Fibroblast of mammary gland (primary cell): ENCODE measurements at regions not wholly inside any gene's neighbourhood (a gene's known extent, or its start where the extent isn't known, plus 50 kb on each side); places are given as distances from the start of the nearest gene placed in this dataset.

ENCODE experiments used
- DNase-seq: peaks from one replicate; pipeline ENCODE4 v3.0.0-alpha.2; 2010; ENCODE audit warnings: low read depth
- H3K4me3 ChIP-seq: 2 replicates; pipeline ENCODE4 v1.5.1; 2011; ENCODE audit warnings: low read depth, mild to moderate bottlenecking, low read length, moderate library complexity; ENCODE audit not compliant: control insufficient read depth
- TF ChIP-seq, protein P1 (sequence below): conservative IDR thresholded peaks from 2 replicates; pipeline ENCODE4 v1.5.1; 2011; ENCODE audit warnings: low read depth, low read length, inconsistent platforms; ENCODE audit not compliant: control insufficient read depth, insufficient read depth

DNA sequence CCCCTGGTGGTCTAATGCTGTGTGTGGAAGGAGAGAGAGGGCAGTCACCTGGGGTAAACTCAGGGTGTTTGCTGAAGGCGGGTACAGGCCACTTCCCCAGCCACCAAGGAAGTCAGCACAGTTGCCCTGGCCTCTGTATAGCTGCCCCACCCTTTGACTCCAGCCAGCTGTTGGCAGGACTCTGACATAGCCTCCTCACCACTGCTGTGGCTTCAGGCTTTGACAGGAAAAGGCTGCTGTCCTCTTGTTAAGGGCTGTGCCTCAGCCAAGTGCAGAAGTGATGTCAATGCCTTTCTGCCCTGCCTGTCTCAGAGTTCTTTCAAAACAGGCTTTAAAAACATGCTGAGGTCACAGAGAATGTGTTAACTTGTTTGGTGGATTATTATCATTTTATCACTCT lies 487.2 kb upstream of the KLF4 start:
- no peak for DNase-seq
- TF ChIP-seq, protein P1, sequence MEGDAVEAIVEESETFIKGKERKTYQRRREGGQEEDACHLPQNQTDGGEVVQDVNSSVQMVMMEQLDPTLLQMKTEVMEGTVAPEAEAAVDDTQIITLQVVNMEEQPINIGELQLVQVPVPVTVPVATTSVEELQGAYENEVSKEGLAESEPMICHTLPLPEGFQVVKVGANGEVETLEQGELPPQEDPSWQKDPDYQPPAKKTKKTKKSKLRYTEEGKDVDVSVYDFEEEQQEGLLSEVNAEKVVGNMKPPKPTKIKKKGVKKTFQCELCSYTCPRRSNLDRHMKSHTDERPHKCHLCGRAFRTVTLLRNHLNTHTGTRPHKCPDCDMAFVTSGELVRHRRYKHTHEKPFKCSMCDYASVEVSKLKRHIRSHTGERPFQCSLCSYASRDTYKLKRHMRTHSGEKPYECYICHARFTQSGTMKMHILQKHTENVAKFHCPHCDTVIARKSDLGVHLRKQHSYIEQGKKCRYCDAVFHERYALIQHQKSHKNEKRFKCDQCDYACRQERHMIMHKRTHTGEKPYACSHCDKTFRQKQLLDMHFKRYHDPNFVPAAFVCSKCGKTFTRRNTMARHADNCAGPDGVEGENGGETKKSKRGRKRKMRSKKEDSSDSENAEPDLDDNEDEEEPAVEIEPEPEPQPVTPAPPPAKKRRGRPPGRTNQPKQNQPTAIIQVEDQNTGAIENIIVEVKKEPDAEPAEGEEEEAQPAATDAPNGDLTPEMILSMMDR, result no peak
- H3K4me3 ChIP-seq, result no peak overlapping the region

DNA sequence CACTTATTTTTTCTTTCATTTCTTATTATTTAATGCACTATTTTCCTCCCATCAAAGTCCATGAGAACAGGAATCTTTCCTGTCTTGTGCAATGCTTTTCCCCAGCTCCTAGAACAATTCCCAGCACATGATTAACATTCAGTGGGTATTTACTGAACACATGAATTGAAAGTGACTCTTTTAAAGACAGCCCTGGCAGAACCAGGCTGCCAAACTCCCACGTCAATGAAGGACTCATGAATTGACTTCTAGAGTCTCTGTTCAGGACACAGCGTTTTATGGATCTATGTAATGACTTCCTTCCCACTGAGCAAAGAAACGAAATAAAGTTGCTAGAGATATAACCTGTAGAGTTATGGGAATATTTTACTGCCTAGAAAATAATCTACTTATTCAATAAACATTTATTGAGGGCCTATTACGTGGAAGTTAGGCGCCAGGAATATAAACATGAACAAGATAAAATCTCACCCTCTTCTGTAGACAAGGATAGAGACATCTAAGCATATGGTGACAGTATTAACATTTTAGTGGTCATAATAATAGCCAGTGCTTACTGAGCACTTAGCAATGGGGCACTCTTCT lies 485.9 kb upstream of the KLF4 start:
- no peak overlapping the region for H3K4me3 ChIP-seq
- TF ChIP-seq, protein P1, result no peak
- no peak for DNase-seq

DNA sequence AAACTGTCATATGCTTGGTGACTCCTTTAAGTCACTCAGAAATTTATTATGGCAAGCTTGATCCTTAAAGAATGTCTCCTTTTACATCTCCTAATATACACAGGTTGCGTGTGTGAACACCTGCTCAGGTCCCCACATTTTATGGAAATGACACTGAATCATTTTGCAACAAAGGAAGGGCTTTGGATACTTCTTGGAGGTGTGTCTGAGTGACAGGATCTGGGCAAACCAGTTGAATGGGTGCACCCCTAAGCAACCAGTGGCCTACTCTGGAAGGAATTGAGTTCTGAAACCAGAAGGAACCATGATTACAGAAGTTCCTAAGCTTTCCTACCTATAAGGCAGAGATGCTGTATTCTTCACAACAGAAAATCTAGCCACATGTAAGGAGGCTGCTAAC lies 483.9 kb upstream of the KLF4 start:
- TF ChIP-seq, protein P1, result no peak
- no peak for DNase-seq
- H3K4me3 ChIP-seq, result no peak overlapping the region

DNA sequence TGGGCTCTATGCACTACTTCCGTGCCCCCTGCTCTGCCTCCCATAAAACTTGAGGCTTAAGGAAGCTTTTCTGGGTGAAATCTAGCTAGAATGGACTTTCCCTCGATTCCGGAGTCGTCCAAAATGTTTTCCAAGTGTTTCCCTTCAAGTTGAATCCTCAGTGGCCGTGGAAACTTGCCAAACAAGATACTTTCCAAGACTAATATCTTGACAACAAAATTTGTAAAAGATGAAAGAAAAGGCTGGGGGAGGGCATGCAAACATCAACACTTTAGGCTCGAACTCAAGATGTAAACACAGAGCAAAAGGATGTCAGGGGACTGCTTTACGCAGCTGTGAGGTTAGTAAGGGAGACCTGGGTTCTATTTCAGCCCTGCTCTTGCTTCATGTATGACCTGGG lies 482.8 kb upstream of the KLF4 start:
- TF ChIP-seq, protein P1, result no peak
- H3K4me3 ChIP-seq, result no peak overlapping the region
- no peak for DNase-seq

DNA sequence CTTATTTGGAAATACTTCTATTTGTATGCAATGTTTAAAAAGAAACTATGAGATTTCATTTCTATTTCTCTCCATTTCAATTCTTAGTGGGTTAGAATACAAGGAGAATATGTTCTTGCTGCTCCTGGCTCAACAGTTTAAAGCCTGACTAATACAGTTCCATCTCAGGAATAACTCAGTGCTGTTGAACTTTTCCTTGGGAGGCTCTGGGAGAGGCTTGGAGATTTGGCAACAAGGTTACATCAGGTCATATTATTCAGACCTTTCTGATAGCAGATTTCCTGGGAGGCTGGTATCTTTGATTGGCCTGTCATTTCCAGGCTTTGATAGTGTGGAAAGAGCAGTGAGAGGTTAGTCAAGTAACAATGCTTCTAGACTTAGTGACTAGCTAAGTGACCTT lies 481.7 kb upstream of the KLF4 start:
- no peak for DNase-seq
- no peak overlapping the region for H3K4me3 ChIP-seq
- TF ChIP-seq, protein P1, result no peak

DNA sequence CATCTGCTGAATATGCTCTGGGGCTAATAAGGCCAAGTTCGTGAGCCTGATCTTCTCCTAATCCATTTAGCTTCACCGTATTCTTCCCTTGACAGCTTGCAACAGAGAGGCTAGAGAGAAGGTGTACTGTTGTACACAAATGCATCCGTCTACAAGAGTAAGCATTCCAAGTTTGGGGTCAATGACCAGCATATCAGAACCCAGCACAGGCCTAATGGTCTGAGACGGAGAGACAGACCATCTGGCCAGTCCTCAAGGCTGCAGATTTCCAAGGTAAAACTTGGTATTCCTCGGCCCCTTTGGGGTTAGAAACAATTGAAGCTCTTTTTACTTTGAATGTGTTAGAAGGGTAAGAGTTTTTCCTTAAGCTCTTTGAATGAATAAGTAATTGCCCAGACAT lies 481.2 kb upstream of the KLF4 start:
- TF ChIP-seq, protein P1, result no peak
- no peak for DNase-seq
- no peak overlapping the region for H3K4me3 ChIP-seq

DNA sequence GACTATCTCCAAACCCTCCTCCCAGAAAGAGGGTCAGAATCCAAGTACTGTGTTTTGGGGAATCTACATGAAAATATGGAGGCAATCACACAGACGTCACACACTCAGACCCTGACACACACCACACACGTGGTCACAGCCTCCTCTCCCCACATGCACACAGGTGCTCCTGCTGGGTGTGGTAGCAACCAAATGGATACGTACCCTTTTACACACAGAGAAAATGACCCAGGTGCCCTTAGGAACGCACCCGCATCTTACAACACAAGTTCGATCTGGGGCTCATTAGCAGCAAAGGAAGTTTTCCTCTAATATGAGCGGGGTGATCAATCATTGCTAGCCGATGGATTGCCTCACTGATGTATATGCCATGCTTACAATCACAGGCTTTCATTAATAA lies 480.2 kb upstream of the KLF4 start:
- no peak overlapping the region for H3K4me3 ChIP-seq
- DNase-seq, result no peak
- TF ChIP-seq, protein P1, result no peak
